GM21529 (cell line): ENCODE measurements at regions not wholly inside any gene's neighbourhood (a gene's known extent, or its start where the extent isn't known, plus 50 kb on each side); places are given as distances from the start of the nearest gene placed in this dataset.
A peak's percentile ranks its signal among the peaks of the same experiment; 100 is the strongest.
"Not testable (repeated sequence)": the region's sequence is repeated elsewhere in the genome, so short reads cannot be mapped to it uniquely, and the experiment has no call there.

Experiments
- ATAC-seq: cut with Tn5 transposase; IDR thresholded peaks from one replicate; pipeline ENCODE4 v1.9.1; 2021; ENCODE audit not compliant: unreplicated experiment

GRCh38 chr2:33929467-33929866 lies 330.4 kb upstream of the FAM98A start:
- peak; percentile 93 for ATAC-seq

- no peak for ATAC-seq
Measured at GRCh38 chr2:33927756-33928155, 328.7 kb upstream of the FAM98A start.

- ATAC-seq = no peak
Measured at GRCh38 chr2:33925311-33925710, 326.2 kb upstream of the FAM98A start.

- ATAC-seq = no peak
Measured at GRCh38 chr2:33924586-33925169, 325.6 kb upstream of the FAM98A start.

- ATAC-seq = no peak
Measured at GRCh38 chr2:33917252-33917651, 318.2 kb upstream of the FAM98A start.

- ATAC-seq = no peak
Measured at GRCh38 chr2:33913071-33913616, 314.0 kb upstream of the FAM98A start.

GRCh38 chr2:33911327-33911726 lies 312.2 kb upstream of the FAM98A start:
- no peak for ATAC-seq

- ATAC-seq = no peak
Measured at GRCh38 chr2:33909945-33910695, 311.0 kb upstream of the FAM98A start.

GRCh38 chr2:33907866-33908265 lies 308.8 kb upstream of the FAM98A start:
- ATAC-seq = no peak

GRCh38 chr2:33906129-33906528 lies 307.0 kb upstream of the FAM98A start:
- ATAC-seq = not testable (repeated sequence)

GRCh38 chr2:33904801-33905200 lies 305.7 kb upstream of the FAM98A start:
- no peak for ATAC-seq

- ATAC-seq = no peak
Measured at GRCh38 chr2:33903701-33904100, 304.6 kb upstream of the FAM98A start.

GRCh38 chr2:33903215-33903614 lies 304.1 kb upstream of the FAM98A start:
- ATAC-seq = no peak

GRCh38 chr2:33900610-33901009 lies 301.5 kb upstream of the FAM98A start:
- no peak for ATAC-seq

- ATAC-seq = no peak
Measured at GRCh38 chr2:33897741-33898140, 298.6 kb upstream of the FAM98A start.

- no peak for ATAC-seq
Measured at GRCh38 chr2:33893824-33894223, 294.7 kb upstream of the FAM98A start.

GRCh38 chr2:33891616-33892015 lies 292.5 kb upstream of the FAM98A start:
- ATAC-seq = no peak

- no peak for ATAC-seq
Measured at GRCh38 chr2:33890686-33891085, 291.6 kb upstream of the FAM98A start.

- no peak for ATAC-seq
Measured at GRCh38 chr2:33877348-33878016, 278.4 kb upstream of the FAM98A start.

GRCh38 chr2:33873076-33873605 lies 274.0 kb upstream of the FAM98A start:
- ATAC-seq = no peak

GRCh38 chr2:33859811-33860461 lies 260.8 kb upstream of the FAM98A start:
- no peak for ATAC-seq
